SK-N-SH (cell line): ENCODE measurements at regions not wholly inside any gene's neighbourhood (a gene's known extent, or its start where the extent isn't known, plus 50 kb on each side); places are given as distances from the start of the nearest gene placed in this dataset.

Source experiments
- CTCF ChIA-PET: fragments of 300-600, 350-600 bp; formaldehyde crosslinking; extraction: SDS; loops from one replicate; lab custom pipeline; 2021; lab: Yijun Ruan, JAX
- POLR2A ChIA-PET: fragments of 350-600 bp; sonication (Branson Sonifier 250); formaldehyde crosslinking; extraction: SDS; loops from one replicate; lab custom pipeline; 2020; ENCODE audit warnings: antibody characterized with exemption, inconsistent platforms; lab: Yijun Ruan, JAX
- DNase-seq: peaks from one replicate; pipeline ENCODE4 v3.0.0; 2012
- H2AFZ ChIP-seq: fragments of 200-600 bp; sonication (generic); 2 replicates; pipeline ENCODE4 v1.8.1; 2016; ENCODE audit warnings: antibody characterized with exemption, mild to moderate bottlenecking, low read depth
- H3F3A ChIP-seq: fragments of 200-600 bp; sonication (generic); replicated peaks from 2 replicates; pipeline ENCODE3; 2016; ENCODE audit warnings: antibody characterized with exemption, mild to moderate bottlenecking; ENCODE audit not compliant: insufficient read depth
- H3K27ac ChIP-seq, 2 experiments: fragments of 200-500 bp in 1 of 2; fragments of 200-600 bp in 1 of 2; sonication (Bioruptor generic) in 1 of 2; sonication (generic), shearing (Covaris generic) in 1 of 2; 2 replicates each; pipeline versions ENCODE4 v1.5.1 to v1.6.1; 2014 to 2016; ENCODE audit warnings: low read depth in 2 of 2, inconsistent platforms in 1 of 2, low read length in 1 of 2, mild to moderate bottlenecking in 1 of 2, mixed read lengths in 1 of 2
- H3K27me3 ChIP-seq: fragments of 200-600 bp; sonication (generic), shearing (Covaris generic); 2 replicates; pipeline ENCODE4 v1.6.1; 2016; ENCODE audit warnings: mixed run types; ENCODE audit not compliant: insufficient read depth
- H3K36me3 ChIP-seq, 2 experiments: fragments of 200-500 bp in 1 of 2; fragments of 200-600 bp in 1 of 2; sonication (Bioruptor generic) in 1 of 2; sonication (generic) in 1 of 2; replicated peaks in 1 of 2; 2 replicates each; pipeline versions ENCODE3 to v1.5.1; 2014 to 2016; ENCODE audit warnings: low read length in 1 of 2, mild to moderate bottlenecking in 1 of 2; ENCODE audit not compliant: insufficient read depth in 2 of 2, control insufficient read depth in 1 of 2
- H3K4me1 ChIP-seq, 2 experiments: fragments of 200-500 bp in 1 of 2; fragments of 200-600 bp in 1 of 2; sonication (Bioruptor generic) in 1 of 2; sonication (generic), shearing (Covaris generic) in 1 of 2; 2 replicates each; pipeline versions ENCODE4 v1.5.1 to v1.6.1; 2014 to 2016; ENCODE audit warnings: low read depth in 1 of 2, low read length in 1 of 2, mixed run types in 1 of 2; ENCODE audit not compliant: insufficient read depth in 2 of 2, control insufficient read depth in 1 of 2
- H3K4me2 ChIP-seq: fragments of 200-600 bp; sonication (generic), shearing (Covaris generic); 2 replicates; pipeline ENCODE4 v1.6.1; 2017; ENCODE audit warnings: mixed run types
- H3K4me3 ChIP-seq, 2 experiments: fragments of 200-500 bp in 1 of 2; fragments of 200-600 bp in 1 of 2; sonication (Bioruptor generic) in 1 of 2; sonication (generic), shearing (Covaris generic) in 1 of 2; 2 replicates each; pipeline versions ENCODE4 v1.5.1 to v1.8.1; 2014 to 2016; ENCODE audit warnings: low read depth in 2 of 2, inconsistent platforms in 1 of 2, low read length in 1 of 2, mild to moderate bottlenecking in 1 of 2, mixed read lengths in 1 of 2, moderate library complexity in 1 of 2
- H3K79me2 ChIP-seq: fragments of 200-600 bp; sonication (generic); 2 replicates; pipeline ENCODE4 v1.8.1; 2017; ENCODE audit warnings: mild to moderate bottlenecking; ENCODE audit not compliant: insufficient read depth
- H3K9ac ChIP-seq: fragments of 200-600 bp; sonication (generic); 2 replicates; pipeline ENCODE4 v1.6.1; 2017; ENCODE audit warnings: mixed run types
- H3K9me2 ChIP-seq: fragments of 200-600 bp; sonication (generic); 2 replicates; pipeline ENCODE4 v1.6.1; 2017; ENCODE audit warnings: mixed run types
- H3K9me3 ChIP-seq: fragments of 200-600 bp; sonication (generic); 2 replicates; pipeline ENCODE4 v1.6.1; 2017; ENCODE audit warnings: mixed run types, mild to moderate bottlenecking, moderate library complexity
- H4K20me1 ChIP-seq: fragments of 200-600 bp; sonication (generic); 2 replicates; pipeline ENCODE4 v1.6.1; 2017; ENCODE audit warnings: mild to moderate bottlenecking, mixed run types; ENCODE audit not compliant: insufficient read depth
- CHD2 ChIP-seq: fragments of 150-350 bp; IDR thresholded peaks from 2 replicates; pipeline ENCODE4 v1.6.1; 2018; ENCODE audit warnings: low read length; ENCODE audit not compliant: partially characterized antibody
- CTCF ChIP-seq: fragments of 200-600 bp; sonication (generic); IDR thresholded peaks from 2 replicates; pipeline ENCODE4 v1.6.1; 2017; ENCODE audit warnings: antibody characterized with exemption, mild to moderate bottlenecking, moderate library complexity
- ELF1 ChIP-seq: IDR thresholded peaks from 2 replicates; pipeline ENCODE4 v1.4.0; 2012
- FOXJ3 ChIP-seq: sonication (generic); formaldehyde crosslinking; IDR thresholded peaks from 2 replicates; pipeline ENCODE4 v1.5.1; 2020; ENCODE audit warnings: mild to moderate bottlenecking, missing genetic modification reagents
- FOXM1 ChIP-seq: IDR thresholded peaks from 2 replicates; pipeline ENCODE4 v1.4.0; 2012; ENCODE audit warnings: low read depth, mild to moderate bottlenecking
- JUND ChIP-seq: IDR thresholded peaks from 2 replicates; pipeline ENCODE4 v1.4.0; 2012
- MAX ChIP-seq: IDR thresholded peaks from 2 replicates; pipeline ENCODE4 v1.4.0; 2012; ENCODE audit warnings: low read depth
- PBX3 ChIP-seq: IDR thresholded peaks from 2 replicates; pipeline ENCODE4; 2012
- RCOR1 ChIP-seq: fragments of 150-350 bp; IDR thresholded peaks from 2 replicates; pipeline ENCODE4 v1.6.1; 2017; ENCODE audit warnings: antibody characterized with exemption, low read length
- REST ChIP-seq: IDR thresholded peaks from 2 replicates; pipeline ENCODE4 v1.6.1; 2012; ENCODE audit warnings: mild to moderate bottlenecking, low read depth, low read length, moderate library complexity
- RXRA ChIP-seq: IDR thresholded peaks from 2 replicates; pipeline ENCODE4 v1.4.0; 2012; ENCODE audit warnings: low read depth, mild to moderate bottlenecking, borderline replicate concordance
- SIN3A ChIP-seq: IDR thresholded peaks from 2 replicates; pipeline ENCODE4 v1.6.1; 2012; ENCODE audit warnings: low read depth, mild to moderate bottlenecking, low read length, moderate library complexity, borderline replicate concordance
- TCF12 ChIP-seq: IDR thresholded peaks from 2 replicates; pipeline ENCODE4 v1.4.0; 2012
- TEAD4 ChIP-seq: IDR thresholded peaks from 2 replicates; pipeline ENCODE4 v1.4.0; 2012; ENCODE audit warnings: mild to moderate bottlenecking, borderline replicate concordance; ENCODE audit not compliant: insufficient read depth
- USF1 ChIP-seq: IDR thresholded peaks from 2 replicates; pipeline ENCODE4 v1.4.0; 2012; ENCODE audit warnings: low read depth, borderline replicate concordance
- WGBS: methylation state at CpG from one replicate; pipeline ENCODE4 v1.1.6; 2017; ENCODE audit warnings: low lambda C conversion rate; 5-methylcytosine and 5-hydroxymethylcytosine counted together
- TF ChIP-seq, protein P1 (sequence below): IDR thresholded peaks from 2 replicates; pipeline ENCODE4 v1.4.0; 2012; ENCODE audit warnings: low read depth, borderline replicate concordance

DNA sequence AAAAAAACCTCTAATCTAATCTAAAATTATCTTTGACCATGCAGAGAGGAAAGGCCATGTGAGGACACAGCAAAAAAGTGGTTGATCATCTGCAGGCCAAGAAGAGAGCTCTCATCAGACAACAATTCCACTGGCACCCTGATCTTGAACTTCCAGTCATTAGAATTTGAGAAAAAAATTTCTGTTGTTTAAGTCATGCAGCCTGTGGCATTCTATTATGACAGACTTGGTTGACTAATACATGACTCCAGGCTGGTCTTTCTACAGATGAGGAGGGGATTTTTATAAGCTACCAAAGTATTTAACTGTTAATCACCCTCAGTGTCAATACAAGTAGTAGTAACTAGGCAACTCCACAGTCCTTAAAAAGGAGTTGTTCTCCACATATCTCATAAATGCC lies 358.5 kb upstream of the RGMB start (continued):
- TF ChIP-seq MAX: no peak; the same call in 1 of the 2 replicates
- peak; percentile 54; the same call in 1 of the 2 replicates for TF ChIP-seq TEAD4
- TF ChIP-seq, protein P1, sequence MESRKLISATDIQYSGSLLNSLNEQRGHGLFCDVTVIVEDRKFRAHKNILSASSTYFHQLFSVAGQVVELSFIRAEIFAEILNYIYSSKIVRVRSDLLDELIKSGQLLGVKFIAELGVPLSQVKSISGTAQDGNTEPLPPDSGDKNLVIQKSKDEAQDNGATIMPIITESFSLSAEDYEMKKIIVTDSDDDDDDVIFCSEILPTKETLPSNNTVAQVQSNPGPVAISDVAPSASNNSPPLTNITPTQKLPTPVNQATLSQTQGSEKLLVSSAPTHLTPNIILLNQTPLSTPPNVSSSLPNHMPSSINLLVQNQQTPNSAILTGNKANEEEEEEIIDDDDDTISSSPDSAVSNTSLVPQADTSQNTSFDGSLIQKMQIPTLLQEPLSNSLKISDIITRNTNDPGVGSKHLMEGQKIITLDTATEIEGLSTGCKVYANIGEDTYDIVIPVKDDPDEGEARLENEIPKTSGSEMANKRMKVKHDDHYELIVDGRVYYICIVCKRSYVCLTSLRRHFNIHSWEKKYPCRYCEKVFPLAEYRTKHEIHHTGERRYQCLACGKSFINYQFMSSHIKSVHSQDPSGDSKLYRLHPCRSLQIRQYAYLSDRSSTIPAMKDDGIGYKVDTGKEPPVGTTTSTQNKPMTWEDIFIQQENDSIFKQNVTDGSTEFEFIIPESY: no peak
- no peak for TF ChIP-seq RCOR1
- no peak for TF ChIP-seq SIN3A
- peak; percentile 70 for TF ChIP-seq TCF12
- TF ChIP-seq RXRA: peak; percentile 78; the same call in 1 of the 2 replicates

GRCh38 chr5:98415663-98416062 lies 357.8 kb upstream of the RGMB start:
- Histone ChIP-seq H3K4me1 (peaks cover 0 to 7% of the 10 kb centered on the region in 2 experiments; a peak in 1 of 4 replicates), H3K4me3 (no peak overlapping the region), H3K9me2 (no peaks in the 10 kb centered on the region), H3K4me2 (no peak overlapping the region), H3K79me2 (no peaks in the 10 kb centered on the region), H3K27ac (peak overlapping the region in 1 of 2 experiments; percentile 66; a peak in 2 of 4 replicates), H3K27me3 (no peaks in the 10 kb centered on the region), H3K9me3 (no peaks in the 10 kb centered on the region), H3K9ac (peak overlapping the region; percentile 38), H3F3A (peaks cover 14% of the 10 kb centered on the region), H3K36me3 (no peaks in the 10 kb centered on the region), H2AFZ (no peak overlapping the region), H4K20me1 (no peaks in the 10 kb centered on the region)
- no peak for DNase-seq
- ChIA-PET CTCF (interaction anchor here (1.2 kb wide), 1 partner anchor 13 kb away, joined by 3 read pairs; no protein-coding TSS in a partner anchor), POLR2A (no interaction called here)
- TF ChIP-seq ELF1 (no peak), TEAD4 (no peak), FOXJ3 (CRISPR knock-in tag) (no peak), MAX (no peak)
- 80% methylated on average over 1 of the region's 1 CpG for WGBS

DNA sequence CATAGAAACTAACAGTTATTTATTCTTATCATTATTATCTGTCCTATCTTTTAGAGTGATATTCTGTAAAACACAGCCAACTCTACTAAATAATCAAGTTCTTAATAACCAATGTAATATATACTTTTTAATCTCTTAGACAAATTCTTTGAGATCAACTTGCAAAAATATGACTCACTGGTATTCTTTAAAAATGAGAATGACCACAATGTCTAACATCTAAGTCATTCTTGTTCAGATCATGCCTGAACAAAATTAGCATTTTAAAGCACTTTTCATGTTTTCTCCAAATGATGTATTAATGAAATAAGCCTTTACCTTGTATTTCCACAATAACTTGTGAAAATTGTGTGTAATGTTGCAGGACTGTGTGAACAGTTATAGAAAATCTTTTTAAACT lies 356.9 kb upstream of the RGMB start:
- H3K4me2 ChIP-seq: no peak overlapping the region
- CTCF ChIA-PET: interaction anchor here (1.2 kb wide), 1 partner anchor 14 kb away, joined by 3 read pairs; no protein-coding TSS in a partner anchor
- TF ChIP-seq PBX3: no peak
- TF ChIP-seq FOXM1: no peak
- TF ChIP-seq CTCF: no peak
- 0 out of 2 replicates have a peak, but pooled peaks have one; percentile 17 for TF ChIP-seq JUND
- no peak for TF ChIP-seq CHD2
- TF ChIP-seq REST: no peak
- TF ChIP-seq USF1: no peak

More for the DNA sequence above, 356.9 kb upstream of the RGMB start:
- Histone ChIP-seq H3K27me3 (no peaks in the 10 kb centered on the region), H2AFZ (no peak overlapping the region; the same call in 1 of the 2 replicates), H3K9me3 (no peaks in the 10 kb centered on the region), H3K79me2 (no peaks in the 10 kb centered on the region), H3K9me2 (no peaks in the 10 kb centered on the region), H3F3A (peaks cover 14% of the 10 kb centered on the region), H4K20me1 (no peaks in the 10 kb centered on the region), H3K27ac (peak overlapping the region in 1 of 2 experiments; percentile 66; a peak in 2 of 4 replicates), H3K4me3 (no peak overlapping the region), H3K9ac (no peak overlapping the region), H3K4me1 (peaks cover 0 to 7% of the 10 kb centered on the region in 2 experiments; a peak in 1 of 4 replicates), H3K36me3 (no peaks in the 10 kb centered on the region)
- DNase-seq: no peak
- POLR2A ChIA-PET: no interaction called here
